DOHH2 (cell line): ENCODE measurements at regions not wholly inside any gene's neighbourhood (a gene's known extent, or its start where the extent isn't known, plus 50 kb on each side); places are given as distances from the start of the nearest gene placed in this dataset.

Experiments used
- EZH2phosphoT487 ChIP-seq: fragments of 200-600 bp; sonication (generic); IDR thresholded peaks from 2 replicates; pipeline ENCODE4 v1.6.1; 2017; ENCODE audit warnings: borderline replicate concordance, mild to moderate bottlenecking, antibody characterized with exemption, low read length, moderate library complexity, mixed read lengths
- TF ChIP-seq, protein P1 (sequence below): fragments of 200-600 bp; sonication (generic); IDR thresholded peaks from one replicate; pipeline ENCODE4 v1.5.1; 2014; ENCODE audit warnings: antibody characterized with exemption, mild to moderate bottlenecking, low read depth, low read length; ENCODE audit not compliant: poor library complexity, severe bottlenecking

DNA sequence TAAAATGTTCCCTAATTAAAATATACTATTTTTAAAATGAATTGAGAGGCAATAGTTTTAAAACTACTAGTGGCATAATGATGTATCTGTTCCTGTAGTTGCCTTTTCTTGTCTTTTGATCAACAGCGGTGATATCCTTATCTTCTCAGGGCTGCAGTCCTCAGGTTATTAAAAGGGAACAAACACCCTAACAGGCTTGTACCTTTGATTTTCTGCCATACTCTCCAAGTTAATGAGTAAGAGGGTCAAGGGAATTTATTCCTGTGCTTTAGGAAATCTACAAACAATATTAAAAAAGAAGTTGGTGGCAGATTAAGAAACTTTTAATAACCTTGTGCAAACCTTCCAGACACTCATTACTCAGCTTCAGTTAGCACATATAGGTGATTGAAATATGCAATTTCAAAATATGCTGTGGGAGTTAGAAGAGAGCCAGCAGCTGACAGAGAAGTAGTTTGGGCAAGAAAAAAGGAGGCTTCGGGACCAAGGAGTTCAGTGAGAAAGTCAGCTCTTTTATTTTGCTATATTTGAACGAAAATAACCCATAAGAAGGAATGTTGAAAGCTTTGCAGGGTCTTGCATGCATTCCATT is 81.0 kb upstream of the TLE4 start:
- TF ChIP-seq, protein P1, sequence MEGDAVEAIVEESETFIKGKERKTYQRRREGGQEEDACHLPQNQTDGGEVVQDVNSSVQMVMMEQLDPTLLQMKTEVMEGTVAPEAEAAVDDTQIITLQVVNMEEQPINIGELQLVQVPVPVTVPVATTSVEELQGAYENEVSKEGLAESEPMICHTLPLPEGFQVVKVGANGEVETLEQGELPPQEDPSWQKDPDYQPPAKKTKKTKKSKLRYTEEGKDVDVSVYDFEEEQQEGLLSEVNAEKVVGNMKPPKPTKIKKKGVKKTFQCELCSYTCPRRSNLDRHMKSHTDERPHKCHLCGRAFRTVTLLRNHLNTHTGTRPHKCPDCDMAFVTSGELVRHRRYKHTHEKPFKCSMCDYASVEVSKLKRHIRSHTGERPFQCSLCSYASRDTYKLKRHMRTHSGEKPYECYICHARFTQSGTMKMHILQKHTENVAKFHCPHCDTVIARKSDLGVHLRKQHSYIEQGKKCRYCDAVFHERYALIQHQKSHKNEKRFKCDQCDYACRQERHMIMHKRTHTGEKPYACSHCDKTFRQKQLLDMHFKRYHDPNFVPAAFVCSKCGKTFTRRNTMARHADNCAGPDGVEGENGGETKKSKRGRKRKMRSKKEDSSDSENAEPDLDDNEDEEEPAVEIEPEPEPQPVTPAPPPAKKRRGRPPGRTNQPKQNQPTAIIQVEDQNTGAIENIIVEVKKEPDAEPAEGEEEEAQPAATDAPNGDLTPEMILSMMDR, result no peak
- TF ChIP-seq EZH2phosphoT487, result no peak
